NCI-H526 (cell line): ENCODE measurements at regions not wholly inside any gene's neighbourhood (a gene's known extent, or its start where the extent isn't known, plus 50 kb on each side); places are given as distances from the start of the nearest gene placed in this dataset.

Source experiments
- DNase-seq, 2 experiments: peaks; one replicate each; lab custom pipeline; 2025; lab: John Stamatoyannopoulos, UW

DNA sequence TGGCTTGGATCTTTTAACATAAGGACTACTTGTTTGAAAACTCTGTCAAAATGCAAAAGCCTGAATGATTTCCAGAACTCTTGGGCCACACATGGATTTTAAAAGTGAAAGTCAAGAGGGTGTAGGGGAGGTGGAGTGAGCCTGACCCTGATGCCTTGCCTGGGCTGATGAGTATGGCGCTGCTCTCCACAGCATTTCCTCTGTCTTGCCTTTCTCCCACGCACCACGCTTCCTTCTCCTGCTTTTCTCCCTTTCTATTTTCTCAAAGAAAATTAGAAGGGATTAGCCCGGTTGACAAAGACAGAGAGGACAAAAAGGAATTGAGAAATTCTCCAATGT is 207.0 kb upstream of the CCDC68 start:
- DNase-seq = no peak

DNA sequence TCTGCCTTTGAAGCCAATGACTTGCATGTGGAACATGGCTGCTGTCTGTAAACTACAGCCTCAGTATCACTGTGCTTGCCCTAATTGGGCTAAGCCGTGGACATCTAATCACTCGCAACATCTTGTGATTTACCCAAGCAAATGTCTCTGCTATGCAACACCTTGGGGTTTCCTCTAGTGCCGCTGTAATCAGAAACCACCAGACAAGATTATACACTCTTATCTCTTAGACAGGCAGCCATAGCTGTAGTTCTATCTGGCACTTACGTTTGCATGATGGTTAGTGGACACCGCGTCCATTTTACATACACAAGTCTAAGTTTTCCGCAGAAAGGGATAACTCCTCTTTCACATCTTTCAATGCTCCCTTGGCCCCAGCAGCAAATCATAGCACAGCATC is 204.3 kb upstream of the CCDC68 start:
- no peak for DNase-seq

DNA sequence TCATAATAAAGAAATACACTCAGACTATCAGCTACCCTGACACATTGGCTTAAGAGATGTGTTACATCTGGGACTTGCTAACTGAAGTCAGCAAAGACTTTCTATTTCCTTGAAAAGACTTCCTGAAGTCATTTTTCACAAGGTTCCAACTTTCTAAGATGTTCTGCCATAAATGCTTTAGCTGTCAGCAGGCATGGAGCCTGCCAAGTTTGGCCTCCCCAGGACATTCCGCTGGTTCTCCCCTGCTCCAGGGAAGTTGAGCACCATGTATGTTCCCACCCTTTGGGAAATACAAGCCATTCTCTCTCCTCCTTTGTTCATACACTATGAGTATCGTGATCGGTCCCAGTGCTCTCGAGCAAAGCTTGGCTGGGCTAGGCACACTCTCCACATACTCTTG is 202.7 kb upstream of the CCDC68 start:
- no peak for DNase-seq

DNA sequence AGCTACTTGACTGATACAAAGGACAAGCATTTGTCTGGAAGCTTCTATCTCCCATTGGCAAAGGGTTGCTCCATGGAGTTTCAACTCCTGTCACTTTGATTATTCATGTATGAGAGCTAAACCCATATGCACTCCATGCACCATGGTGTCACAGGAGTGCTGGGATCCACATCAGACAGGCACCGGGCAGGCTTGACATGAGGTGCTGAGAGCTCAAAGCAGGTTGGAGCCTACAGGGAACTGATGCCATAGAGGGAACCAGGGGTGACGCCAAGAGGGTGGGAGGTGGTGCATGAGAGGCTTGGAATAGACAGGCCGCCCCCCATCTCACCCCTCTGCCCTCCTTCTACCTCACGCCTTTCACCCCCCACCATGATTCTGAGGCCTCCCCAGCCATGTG is 199.8 kb upstream of the CCDC68 start:
- no peak for DNase-seq

DNA sequence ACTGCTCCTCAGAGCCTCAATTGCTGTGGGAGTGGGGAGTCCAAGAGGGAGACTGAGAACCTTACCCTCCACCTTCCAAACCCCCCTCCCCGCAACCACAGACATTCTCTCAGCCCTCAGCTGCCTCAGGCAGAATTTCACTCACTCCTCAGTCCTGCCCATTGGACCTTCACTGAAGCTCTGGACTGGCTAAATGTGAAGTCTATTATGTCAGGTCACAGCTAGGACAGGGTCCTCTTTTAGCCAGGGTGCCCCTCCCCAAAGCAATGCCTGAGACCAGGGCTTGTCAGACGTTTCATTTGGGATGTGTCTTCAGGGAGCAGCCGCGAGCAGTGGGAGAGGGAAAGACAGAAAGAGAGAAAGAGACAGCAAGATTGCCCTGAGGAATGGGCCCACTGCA is 199.3 kb upstream of the CCDC68 start:
- no peak for DNase-seq

DNA sequence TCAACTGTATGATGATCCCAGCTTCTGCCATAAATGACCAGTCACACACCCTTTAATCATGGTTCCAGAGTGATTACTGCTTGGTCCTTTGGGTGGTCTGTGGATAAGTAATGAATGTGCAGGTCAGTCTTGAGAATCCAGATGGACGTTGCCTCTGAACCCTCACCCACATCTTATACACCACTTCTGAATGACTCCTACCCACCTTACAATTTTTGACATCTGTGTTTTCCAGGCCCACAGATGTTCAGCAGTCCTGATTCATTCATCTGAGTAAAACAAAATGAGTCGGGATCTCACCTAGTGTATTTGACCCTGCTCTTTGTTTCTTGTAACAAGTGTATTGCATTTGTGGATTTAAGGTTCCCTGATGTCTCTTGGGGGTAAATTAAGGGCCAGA is 194.1 kb upstream of the CCDC68 start:
- DNase-seq = no peak

DNA sequence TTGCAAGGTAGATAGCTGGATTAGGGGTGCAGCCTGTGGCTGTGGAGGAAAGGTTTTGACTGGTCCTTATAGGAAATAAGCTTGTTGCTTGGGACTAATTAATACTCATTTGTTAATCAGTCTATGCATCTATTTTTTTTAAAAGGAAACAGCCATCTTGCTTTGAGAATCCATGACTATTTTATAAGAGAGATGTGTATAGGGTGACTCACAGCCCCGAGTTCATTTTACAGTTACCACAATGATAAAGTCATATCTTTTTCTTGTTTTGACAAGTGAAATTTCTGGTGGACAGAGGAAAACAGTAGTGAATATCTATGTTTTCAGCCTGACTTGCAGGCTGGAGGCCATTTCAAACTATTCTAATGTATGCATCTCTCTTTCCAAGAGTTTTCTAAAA is 193.5 kb upstream of the CCDC68 start:
- no peak for DNase-seq

DNA sequence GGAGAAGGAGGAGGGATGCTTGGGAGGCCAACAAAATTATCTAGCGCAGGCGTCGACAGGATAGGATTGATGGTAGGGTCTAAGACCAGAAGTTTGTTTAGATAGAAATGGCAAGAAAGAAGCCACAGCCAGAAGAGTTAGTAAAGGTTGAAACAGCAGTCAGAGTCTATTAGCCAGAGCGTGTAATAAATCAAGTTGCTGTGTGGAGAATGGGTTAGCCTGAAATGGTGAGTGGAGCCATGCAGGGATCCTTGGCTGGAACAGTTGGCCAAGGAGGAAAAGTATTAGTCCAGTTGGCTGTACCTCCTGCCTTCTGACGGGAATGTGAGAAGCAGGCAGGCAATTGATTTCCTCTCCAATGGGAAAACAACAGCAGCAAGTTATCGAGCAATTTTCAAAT is 190.7 kb upstream of the CCDC68 start:
- DNase-seq = no peak

DNA sequence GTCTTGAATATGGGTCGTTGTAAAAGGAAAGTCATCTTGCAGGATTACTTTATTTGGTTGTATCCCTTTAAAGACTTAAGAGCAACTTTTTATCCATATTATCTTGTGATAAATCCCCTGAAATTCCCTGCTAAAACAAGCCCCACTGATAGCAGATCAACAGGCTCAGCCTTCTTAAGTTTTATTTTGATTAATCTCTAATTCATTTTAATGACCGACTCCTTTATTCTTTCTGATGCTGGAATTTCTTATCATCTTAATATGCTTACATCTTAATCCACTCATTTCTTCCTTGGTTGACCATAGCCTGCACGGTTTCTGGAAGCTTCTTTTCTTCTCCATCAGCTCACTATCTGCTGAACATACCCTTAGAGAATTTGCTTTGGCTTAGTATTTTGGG is 188.5 kb upstream of the CCDC68 start:
- no peak for DNase-seq

DNA sequence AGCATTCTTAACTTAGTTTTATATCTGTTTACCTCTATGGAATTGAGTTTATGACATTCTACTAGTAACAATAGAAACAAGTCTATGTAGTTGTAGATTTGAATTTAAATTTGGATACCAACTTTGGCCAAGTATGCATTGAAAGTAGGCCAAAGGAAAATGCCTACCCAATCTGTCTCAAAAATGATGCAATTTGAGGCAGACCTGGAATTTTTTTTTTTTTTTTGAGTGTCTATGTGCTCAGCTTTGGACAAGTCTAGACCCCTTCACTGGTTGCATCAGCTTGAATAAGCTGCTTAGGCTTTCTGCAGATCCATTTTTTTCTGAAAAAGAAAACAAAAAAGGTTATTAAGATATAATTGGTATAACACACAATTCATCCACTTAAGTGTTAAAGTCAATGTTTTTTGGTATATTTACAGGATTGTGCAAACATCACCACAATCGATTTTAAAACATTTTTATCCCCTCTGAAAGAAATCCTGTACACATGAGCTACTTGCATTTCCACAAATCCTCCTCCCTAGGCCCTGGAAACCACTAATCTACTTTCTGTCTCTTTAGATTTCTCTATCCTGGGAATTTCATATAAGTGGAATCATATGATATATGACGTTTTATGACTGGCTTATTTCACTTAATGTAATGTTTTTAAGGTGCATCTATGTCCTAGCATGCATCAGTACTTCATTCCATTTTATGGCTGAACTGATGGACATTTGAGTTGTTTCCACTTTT is 185.1 kb upstream of the CCDC68 start:
- DNase-seq = no peak

DNA sequence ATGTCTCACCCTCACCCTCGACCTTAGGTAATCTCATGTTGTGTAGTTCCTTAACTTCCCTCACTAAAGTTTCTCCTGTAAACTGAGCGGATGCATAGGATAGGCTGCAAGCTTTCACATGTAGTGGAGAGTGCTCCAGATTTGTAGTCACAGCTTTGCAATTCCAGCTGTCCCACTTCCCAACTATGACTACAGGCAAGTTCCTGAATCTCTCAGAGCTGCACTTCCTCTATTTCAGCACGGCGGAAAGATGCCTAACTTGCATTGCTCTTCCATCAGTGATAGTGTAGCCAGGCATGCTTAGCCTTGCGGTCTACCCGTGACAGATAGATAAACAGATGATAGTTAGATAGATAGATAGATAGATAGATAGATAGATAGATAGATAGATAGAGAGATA is 183.1 kb upstream of the CCDC68 start:
- no peak for DNase-seq

DNA sequence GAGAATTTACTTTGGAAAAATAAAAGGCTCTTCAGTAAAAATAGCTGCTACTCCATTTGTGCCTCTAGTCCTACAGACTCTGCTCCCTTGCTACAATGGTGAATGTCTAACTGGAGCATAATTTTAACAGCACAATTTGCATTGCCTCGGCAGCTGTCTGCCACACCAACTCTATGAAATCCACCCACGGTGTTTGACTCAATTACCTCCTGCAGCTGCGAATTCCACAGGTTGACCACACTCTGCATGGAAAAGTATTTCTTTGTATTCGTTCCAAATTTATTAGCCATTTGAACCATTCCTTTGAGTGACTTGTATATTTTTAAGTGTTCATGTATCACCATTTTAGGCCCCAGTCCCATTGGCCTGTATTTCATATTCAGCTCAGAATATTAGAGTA is 182.1 kb upstream of the CCDC68 start:
- DNase-seq = peak; percentile 20 to 74

DNA sequence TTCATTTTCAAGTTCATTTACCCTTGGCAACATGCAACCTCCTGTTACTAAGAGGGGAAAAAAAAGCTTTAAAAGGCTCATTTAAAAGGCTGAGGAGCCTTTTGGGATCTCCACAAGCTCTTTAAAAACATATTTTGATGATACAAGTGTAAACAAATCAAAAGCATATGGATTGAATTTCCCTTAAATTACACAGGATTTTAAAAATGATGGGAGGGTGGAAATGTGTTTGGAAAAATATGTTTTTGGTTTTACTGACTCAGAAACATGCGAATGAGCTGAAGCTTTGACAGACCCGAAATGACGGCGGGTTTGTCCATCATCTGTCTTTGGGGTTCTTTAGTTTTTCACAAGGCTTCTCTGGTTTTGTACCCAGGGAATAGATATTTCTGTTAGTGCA is 180.6 kb upstream of the CCDC68 start:
- no peak for DNase-seq

DNA sequence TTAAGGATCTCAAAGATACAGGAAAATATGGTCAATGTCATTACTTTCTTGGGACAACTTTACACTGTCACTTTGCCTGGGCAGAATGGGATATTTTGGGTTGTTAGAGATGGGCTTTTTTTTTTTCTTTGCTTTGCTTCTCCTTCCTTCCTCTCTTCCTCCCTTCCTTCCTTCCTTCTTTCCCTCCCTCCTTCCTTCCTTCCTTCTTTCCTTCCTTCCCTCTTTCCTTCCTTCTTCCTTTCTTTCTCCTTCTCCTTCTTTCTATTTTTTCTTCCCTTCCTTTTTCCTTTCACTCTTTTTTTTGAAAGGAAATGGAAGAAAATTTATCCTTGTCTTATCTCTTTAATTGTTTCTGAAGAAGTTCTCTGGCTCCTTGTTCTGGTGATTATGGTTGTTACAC is 180.0 kb upstream of the CCDC68 start:
- DNase-seq = no peak

DNA sequence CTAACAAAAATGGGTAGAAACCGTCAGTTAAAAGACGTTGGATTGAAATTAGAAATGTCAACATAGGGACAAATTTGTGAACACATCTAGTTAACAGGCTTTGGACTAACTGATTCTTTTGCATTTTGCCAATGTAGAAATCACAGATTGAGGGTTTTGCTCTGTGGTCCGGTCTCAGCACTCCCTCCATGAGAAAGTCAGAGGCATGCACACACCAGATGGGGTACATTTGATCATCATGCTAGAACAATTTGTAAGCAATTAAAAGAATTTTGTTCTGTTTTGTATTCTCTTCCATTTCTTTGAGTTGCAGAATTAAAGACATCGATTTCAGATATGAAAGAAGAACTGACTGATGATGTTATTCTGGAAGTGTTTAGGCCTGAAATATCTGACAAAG is 179.1 kb upstream of the CCDC68 start:
- no peak for DNase-seq

DNA sequence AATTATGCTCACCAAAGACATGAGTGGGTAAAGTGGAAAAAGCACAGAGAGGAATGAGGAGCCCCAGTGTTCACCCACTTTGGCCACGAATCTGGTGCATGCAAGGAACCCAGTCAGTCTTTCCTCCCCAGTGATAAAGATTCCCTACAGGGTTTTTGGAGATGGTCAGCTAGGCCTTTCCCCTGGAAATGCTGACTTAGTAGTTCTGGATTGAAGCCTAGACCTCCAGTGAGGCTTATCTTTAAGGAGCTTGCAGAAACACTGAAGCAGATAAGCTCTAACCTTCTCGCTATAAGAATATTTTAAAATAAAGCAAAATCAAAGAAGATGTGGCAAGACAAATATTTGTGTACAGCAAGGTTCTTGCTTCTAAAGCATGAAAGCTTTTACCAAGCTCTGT is 178.3 kb upstream of the CCDC68 start:
- DNase-seq = no peak

DNA sequence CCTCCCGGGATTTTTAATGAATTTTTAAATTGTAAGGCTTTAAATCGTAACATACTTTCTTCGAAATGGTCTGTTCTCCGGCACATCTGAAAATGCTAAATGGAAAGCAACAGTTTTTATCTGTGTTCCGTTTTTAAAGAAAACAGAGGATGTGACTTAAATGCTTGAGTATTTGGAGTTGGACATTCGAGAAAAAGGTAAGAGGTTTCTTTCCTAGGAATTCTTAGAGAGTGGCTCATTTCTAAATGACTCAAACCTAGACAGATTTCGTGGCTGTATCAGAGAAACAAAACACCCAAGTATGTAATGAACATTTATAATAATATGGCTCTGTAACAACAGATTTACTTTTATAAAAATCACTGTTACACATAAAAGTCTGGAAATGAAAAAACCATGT is 177.6 kb upstream of the CCDC68 start:
- no peak for DNase-seq

DNA sequence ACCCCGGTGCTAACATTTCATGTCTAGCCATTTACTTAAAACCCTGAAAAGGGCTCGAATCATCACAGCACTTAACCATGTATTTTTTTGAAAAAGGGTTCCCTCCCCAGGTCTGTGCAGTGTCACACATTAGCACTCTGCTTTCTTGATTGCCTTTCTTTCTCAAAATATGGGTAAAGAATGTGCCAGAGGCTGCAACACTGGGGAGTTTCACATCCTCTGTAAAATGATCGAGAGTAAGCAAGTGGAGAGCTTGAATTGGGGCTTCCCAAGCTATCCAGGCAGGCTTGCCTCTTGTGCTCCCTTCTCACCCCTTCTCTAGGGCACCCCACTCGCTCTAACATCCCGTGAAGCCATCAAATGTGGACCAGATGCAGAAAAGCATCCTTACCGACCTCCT is 177.0 kb upstream of the CCDC68 start:
- no peak for DNase-seq

DNA sequence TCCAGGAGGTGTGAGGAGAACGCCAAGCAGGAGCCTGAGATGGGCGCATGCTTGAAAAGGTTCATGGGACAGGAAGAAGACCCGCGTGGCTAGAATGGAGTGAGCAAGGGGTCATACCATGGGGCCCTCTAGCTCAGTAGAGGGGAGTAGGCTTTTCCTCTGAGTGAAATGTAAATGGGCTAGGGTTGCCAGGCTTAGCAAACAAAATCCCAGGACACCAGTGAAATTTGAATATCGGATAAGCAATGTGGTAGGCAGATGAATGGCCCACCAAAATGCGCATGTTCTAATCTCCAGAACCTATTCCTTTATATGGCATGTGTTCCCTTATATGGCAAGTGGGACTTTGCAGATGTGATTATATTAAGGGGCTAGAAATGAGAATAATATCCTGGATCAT is 174.1 kb upstream of the CCDC68 start:
- DNase-seq = peak in 1 of 2 experiments; percentile 28

DNA sequence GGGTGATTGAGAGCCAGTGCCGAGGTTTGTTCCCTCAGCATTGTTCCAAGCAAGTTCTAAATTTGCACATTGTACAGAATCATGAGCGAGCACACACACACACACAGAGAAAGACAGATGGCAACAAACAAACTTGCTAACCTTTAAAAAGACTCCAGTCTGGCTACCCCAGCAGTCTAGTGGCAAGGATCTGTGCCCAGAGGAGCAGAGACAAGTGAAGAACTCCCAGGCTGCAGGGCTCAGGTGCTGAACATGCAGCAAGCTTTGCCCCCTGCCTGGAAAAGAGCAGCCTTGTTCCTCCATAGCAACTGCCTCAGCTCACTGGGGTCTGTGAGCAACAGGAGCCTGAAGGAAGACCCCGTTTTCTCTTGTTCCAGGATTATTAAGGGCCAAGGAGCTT is 169.2 kb upstream of the CCDC68 start:
- DNase-seq = no peak

DNA sequence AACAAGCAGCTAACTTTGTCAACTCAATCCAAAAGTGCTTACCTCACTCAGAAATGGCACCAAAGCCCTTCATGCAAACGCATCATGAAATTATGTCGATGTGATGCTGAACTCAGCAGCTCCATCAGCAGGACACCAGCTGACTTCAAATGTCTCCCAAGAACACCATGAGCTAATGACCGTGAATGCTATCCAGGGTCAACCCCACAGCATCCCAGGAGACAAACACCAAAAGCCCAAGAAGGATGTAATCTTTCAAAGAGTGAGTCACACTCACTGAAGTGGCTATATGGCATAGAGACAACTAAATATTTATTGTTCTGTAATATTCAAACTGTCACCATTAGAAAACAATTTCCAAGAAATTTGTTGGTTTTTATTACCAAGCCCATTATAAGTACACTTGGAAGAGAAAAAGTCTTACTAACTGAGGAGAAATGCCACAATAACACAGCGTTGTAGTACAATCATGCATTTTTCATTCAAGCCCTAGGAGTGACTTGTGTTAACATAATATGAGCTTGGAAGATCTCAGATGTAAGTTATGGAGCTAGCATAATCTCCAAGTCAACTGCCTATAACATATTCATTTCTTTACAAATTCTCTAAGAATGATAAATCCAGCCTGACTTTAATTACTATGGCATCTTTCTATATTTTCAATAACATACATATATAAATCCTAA is 165.0 kb upstream of the CCDC68 start:
- DNase-seq = no peak

DNA sequence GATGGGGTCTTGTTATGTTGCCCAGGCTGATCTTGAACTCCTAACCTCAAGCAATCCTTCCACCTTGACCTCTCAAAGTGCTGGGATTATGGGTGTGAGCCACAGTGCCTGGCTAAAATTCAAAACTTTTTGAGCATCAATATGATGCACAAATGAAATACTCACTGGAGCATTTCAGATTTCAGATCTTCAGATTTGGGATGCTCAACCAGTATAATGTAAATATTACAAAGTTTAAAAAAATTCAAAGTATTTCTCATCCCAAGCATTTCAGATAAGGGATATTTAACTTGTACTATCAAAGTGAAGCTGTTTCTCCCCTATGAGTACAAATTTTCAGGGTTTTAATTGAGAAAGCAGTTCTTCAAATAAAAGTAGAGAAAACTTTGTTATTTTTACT is 164.1 kb upstream of the CCDC68 start:
- no peak for DNase-seq

DNA sequence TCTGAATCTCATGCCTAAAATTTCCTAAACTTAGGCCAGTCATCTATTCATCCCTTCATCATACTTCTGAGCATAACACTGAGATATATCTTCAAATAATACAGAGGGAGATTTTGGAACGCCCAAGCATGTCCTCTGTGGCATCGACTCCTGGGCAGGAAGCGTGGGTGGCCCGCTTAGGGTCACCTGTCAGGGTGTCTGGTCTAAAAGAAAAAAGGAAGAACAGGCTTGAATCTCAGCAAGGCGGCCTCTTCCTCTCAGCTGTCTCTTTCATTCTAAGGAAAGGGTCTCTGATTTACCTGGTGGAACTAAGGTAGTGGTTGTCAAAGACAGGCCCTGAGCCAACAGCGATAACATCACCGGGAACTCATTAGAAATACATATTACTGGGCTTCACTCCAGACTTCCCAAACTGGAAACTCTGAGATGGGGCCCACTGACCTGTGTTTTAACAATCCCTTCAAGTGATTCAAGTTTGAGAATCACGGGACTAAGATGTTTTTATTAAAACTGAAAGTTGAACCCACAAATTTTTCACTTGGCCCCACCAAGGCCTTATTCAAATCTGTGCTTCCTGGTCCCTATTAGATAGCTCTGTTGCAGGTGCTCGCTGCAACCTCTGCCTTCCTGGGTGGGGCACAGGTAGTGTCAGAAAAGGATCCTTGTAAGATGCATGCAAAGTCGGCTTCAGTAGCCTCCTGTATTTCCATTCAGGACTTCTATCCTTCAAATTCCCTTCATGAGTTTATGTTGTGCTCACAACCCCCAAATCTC is 162.3 kb upstream of the CCDC68 start:
- DNase-seq = no peak
